PC-9 (cell line): ENCODE measurements at regions not wholly inside any gene's neighbourhood (a gene's known extent, or its start where the extent isn't known, plus 50 kb on each side); places are given as distances from the start of the nearest gene placed in this dataset.
"Not testable (repeated sequence)": the region's sequence is repeated elsewhere in the genome, so short reads cannot be mapped to it uniquely, and the experiment has no call there.

ENCODE experiments used
- BruUV-seq: library from RNA; stranded (reverse); fragments of 400-500 nt; replicated peaks from 2 replicates; lab custom pipeline; 2021; lab: Mats Ljungman, UMichigan
- CTCF ChIA-PET: fragments of 300-600 bp; sonication (Branson Sonifier 250); formaldehyde crosslinking; loops from one replicate; lab custom pipeline; 2022; ENCODE audit warnings: antibody characterized with exemption; lab: Charles Lee
- POLR2A ChIA-PET: fragments of 300-600 bp; sonication (Branson Sonifier 250); formaldehyde crosslinking; loops from one replicate; lab custom pipeline; 2022; ENCODE audit warnings: antibody characterized with exemption; ENCODE audit not compliant: unreplicated experiment; lab: Charles Lee
- DNase-seq, 2 experiments: peaks; one replicate each; pipeline versions ENCODE4 v3.0.0 to v3.0.0-alpha.2; 2015 to 2022; ENCODE audit warnings: mixed read lengths in 1 of 2
- H2AFZ ChIP-seq: fragments of 200-600 bp; sonication (generic); 2 replicates; pipeline ENCODE4 v1.8.1; 2017; ENCODE audit warnings: antibody characterized with exemption
- H3F3A ChIP-seq: fragments of 200-600 bp; sonication (generic); 2 replicates; pipeline ENCODE4 v1.8.1; 2017; ENCODE audit warnings: antibody characterized with exemption, mild to moderate bottlenecking, low read depth; ENCODE audit not compliant: insufficient read depth
- H3K27ac ChIP-seq: fragments of 200-600 bp; sonication (generic); 2 replicates; pipeline ENCODE4 v1.6.1; 2016; ENCODE audit warnings: mixed run types
- H3K27me3 ChIP-seq: fragments of 200-600 bp; sonication (generic); 2 replicates; pipeline ENCODE4 v1.6.1; 2016; ENCODE audit warnings: low read depth, mixed run types; ENCODE audit not compliant: insufficient read depth
- H3K36me3 ChIP-seq: fragments of 200-600 bp; sonication (generic); 2 replicates; pipeline ENCODE4 v1.6.1; 2016; ENCODE audit warnings: low read depth, mixed run types
- H3K4me1 ChIP-seq: fragments of 200-600 bp; sonication (generic); replicated peaks from 2 replicates; pipeline ENCODE4 v1.6.1; 2016; ENCODE audit warnings: mixed run types; ENCODE audit not compliant: insufficient read depth
- H3K4me2 ChIP-seq: fragments of 200-600 bp; sonication (generic); 2 replicates; pipeline ENCODE4 v1.6.1; 2017; ENCODE audit warnings: mixed run types
- H3K4me3 ChIP-seq: fragments of 200-600 bp; sonication (generic); 2 replicates; pipeline ENCODE4 v1.6.1; 2016; ENCODE audit warnings: mixed run types
- H3K79me2 ChIP-seq: fragments of 200-600 bp; sonication (generic); 2 replicates; pipeline ENCODE4 v1.6.1; 2017; ENCODE audit warnings: low read depth, mixed run types
- H3K9me2 ChIP-seq: fragments of 200-600 bp; sonication (generic); 2 replicates; pipeline ENCODE4 v1.8.1; 2017; ENCODE audit warnings: mild to moderate bottlenecking; ENCODE audit not compliant: insufficient read depth
- H3K9me3 ChIP-seq: fragments of 200-600 bp; sonication (generic); 2 replicates; pipeline ENCODE4 v1.8.1; 2016; ENCODE audit warnings: low read depth; ENCODE audit not compliant: insufficient read depth
- H4K20me1 ChIP-seq: fragments of 200-600 bp; sonication (generic); 2 replicates; pipeline ENCODE4 v1.8.1; 2017; ENCODE audit not compliant: insufficient read depth
- CTCF ChIP-seq: fragments of 200-600 bp; sonication (generic); conservative IDR thresholded peaks from 2 replicates; pipeline ENCODE4 v1.6.1; 2017; ENCODE audit warnings: mixed run types, antibody characterized with exemption, mild to moderate bottlenecking, moderate library complexity
- EZH2 ChIP-seq: fragments of 200-600 bp; sonication (generic); IDR thresholded peaks from 2 replicates; pipeline ENCODE4 v1.8.0; 2017; ENCODE audit warnings: antibody characterized with exemption, low read depth
- intact Hi-C: fragments of 100-400 bp; cut with micrococcal nuclease; formaldehyde crosslinking; loops from one replicate; pipeline ENCODE4 v1.10.0; 2022; ENCODE audit not compliant: unreplicated experiment

DNA sequence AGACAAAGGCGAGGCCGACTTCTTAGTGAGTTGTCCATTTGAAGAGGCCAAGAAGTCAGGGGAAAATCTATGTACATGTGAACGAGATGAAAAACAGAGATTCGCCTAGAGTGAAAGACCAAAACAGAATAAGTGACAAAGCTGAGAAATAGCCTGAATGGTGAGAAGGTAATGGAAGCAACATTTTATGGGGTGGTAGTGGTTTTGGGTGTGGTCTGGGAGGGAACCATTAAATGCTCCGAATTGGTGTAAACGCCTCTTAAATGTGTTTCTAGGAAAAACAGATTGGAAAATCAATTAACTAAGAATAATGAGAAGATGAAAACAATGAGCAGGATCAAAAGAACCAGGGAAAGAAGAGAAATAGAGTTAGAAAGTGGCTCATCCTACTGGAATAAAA lies 83.8 kb upstream of the MANSC4 start:
- ChIA-PET CTCF (no interaction called here), POLR2A (no interaction called here)
- TF ChIP-seq CTCF (no peak), EZH2 (no peak)
- H3K4me3 ChIP-seq: no peak overlapping the region
- no peaks in the 10 kb centered on the region for H3F3A ChIP-seq
- no peak overlapping the region for H3K27ac ChIP-seq
- BruUV-seq: no TSS peak
- no peaks in the 10 kb centered on the region for H3K9me3 ChIP-seq
- H2AFZ ChIP-seq: no peak overlapping the region
- H3K36me3 ChIP-seq: no peaks in the 10 kb centered on the region
- H4K20me1 ChIP-seq: no peaks in the 10 kb centered on the region
- no peaks in the 10 kb centered on the region for H3K79me2 ChIP-seq
- intact Hi-C loops: no loop called here
- H3K4me2 ChIP-seq: no peak overlapping the region
- H3K4me1 ChIP-seq: no peaks in the 10 kb centered on the region
- no peaks in the 10 kb centered on the region for H3K27me3 ChIP-seq
- H3K9me2 ChIP-seq: no peaks in the 10 kb centered on the region; the same call in 1 of the 2 replicates
- no peak for DNase-seq

DNA sequence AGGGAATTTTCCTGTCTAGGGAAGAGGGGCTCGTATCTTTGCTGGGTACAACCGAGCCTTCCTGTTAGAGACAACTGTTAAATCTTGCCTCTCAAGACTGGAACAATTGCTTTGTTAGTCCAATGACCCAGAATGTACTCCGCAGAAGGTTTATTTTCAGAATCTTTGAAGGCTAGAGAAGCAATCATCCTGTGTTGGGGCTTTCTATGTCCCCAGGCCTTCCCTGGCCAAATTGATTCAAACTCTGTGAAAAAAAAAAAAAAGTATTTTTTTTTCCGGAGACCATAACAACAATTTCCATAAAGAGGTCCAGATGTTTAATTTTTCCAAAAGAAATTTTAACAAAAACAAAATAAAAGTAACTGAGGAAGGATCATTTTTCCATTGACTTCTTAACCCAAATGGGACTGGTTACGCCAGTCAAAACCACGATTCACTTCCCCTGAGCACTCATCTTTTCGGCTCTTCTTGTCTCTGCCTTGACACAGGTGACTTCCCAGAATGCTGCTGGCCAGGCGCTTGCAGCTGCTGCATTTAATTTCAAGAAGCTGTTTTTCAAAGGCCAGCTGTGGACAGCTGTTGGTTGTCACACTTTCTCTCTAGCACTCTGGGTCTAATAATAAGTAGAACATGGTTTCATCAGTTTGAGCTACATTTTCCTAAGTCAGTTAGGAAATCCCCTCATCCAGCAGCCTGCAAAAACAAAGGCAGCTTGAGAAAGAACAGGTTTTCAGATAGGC lies 81.6 kb upstream of the MANSC4 start:
- ChIA-PET POLR2A (interaction anchor here (0.6 kb wide), 2 partner anchors 122 to 294 kb away, joined by 3 read pairs; no protein-coding TSS in a partner anchor), CTCF (interaction anchor here (0.6 kb wide), 1 partner anchor 425 kb away, joined by 3 read pairs; no protein-coding TSS in a partner anchor)
- BruUV-seq: no TSS peak

DNA sequence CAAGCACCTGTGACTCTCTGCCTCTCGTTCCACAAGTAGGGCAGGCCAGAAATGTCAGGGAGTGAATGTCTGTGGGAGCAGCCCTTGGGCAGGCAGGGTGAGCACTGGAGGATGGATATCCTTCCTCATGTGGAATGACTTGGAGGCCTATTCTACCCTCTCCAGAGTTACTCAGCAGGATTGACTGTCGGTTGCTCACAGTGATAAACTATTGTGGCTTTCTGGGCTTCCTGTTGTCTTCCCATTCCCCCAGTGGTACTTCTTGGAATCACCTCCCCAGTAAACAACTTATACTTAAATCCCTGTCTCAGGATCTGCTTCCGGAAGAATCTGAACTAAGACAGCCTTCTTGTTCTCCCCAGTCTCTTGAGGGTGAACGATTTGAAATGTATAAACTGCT lies 79.6 kb upstream of the MANSC4 start:
- Histone ChIP-seq H3F3A (no peaks in the 10 kb centered on the region), H3K4me2 (no peak overlapping the region), H3K4me3 (no peak overlapping the region), H3K9me3 (no peaks in the 10 kb centered on the region), H2AFZ (no peak overlapping the region), H3K9me2 (no peaks in the 10 kb centered on the region; the same call in 1 of the 2 replicates), H3K36me3 (no peaks in the 10 kb centered on the region), H3K27ac (no peak overlapping the region), H4K20me1 (no peaks in the 10 kb centered on the region), H3K79me2 (no peaks in the 10 kb centered on the region), H3K4me1 (no peaks in the 10 kb centered on the region), H3K27me3 (no peaks in the 10 kb centered on the region)
- no peak for DNase-seq
- intact Hi-C loops: no loop called here
- ChIA-PET CTCF (no interaction called here), POLR2A (no interaction called here)
- no peak for TF ChIP-seq CTCF
- no TSS peak for BruUV-seq

More for the DNA sequence above, 81.6 kb upstream of the MANSC4 start:
- no peak overlapping the region for H3K4me2 ChIP-seq
- TF ChIP-seq EZH2 (no peak), CTCF (no peak)
- H3K27me3 ChIP-seq: no peaks in the 10 kb centered on the region
- intact Hi-C loops: no loop called here
- no peak overlapping the region for H3K4me3 ChIP-seq
- no peaks in the 10 kb centered on the region for H3K9me3 ChIP-seq
- H3K79me2 ChIP-seq: no peaks in the 10 kb centered on the region
- no peak for DNase-seq
- H3K36me3 ChIP-seq: no peaks in the 10 kb centered on the region
- H4K20me1 ChIP-seq: no peaks in the 10 kb centered on the region
- no peak overlapping the region for H3K27ac ChIP-seq
- H2AFZ ChIP-seq: 0 out of 2 replicates have a peak overlapping the region, but pooled peaks have one; percentile 23
- no peaks in the 10 kb centered on the region; the same call in 1 of the 2 replicates for H3K9me2 ChIP-seq
- H3F3A ChIP-seq: no peaks in the 10 kb centered on the region
- no peaks in the 10 kb centered on the region for H3K4me1 ChIP-seq

DNA sequence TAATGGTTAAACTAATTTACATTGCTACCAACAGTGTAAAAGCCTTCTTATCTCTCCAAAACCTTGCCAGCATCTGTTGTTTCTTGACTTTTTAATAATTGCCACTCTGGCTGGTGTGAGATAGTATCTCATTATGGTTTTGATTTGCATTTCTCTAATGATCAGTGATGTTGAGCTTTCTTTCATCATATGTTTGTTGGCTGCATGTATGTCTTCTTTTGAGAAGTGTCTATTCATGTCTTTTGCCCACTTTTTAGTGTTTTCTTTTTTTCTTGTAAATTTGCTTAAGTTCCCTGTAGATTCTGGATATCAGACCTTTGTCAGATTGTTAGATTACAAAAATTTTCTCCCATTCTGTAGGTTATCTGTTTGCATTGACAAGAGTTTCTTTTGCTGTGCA lies 77.0 kb upstream of the MANSC4 start:
- CTCF ChIA-PET: interaction anchor here (0.6 kb wide), 1 partner anchor 12 kb away, joined by 6 read pairs; no protein-coding TSS in a partner anchor
- H2AFZ ChIP-seq, H3K4me2 ChIP-seq, H3K4me3 ChIP-seq, H3K36me3 ChIP-seq, POLR2A ChIA-PET, H3K27ac ChIP-seq, H3K9me3 ChIP-seq, H3F3A ChIP-seq, intact Hi-C loops, H3K9me2 ChIP-seq, H3K79me2 ChIP-seq, DNase-seq, H3K4me1 ChIP-seq, H4K20me1 ChIP-seq, BruUV-seq, H3K27me3 ChIP-seq: not testable (repeated sequence)
